Stimulated activated CD4-positive, alpha-beta T cell treated with anti-CD3 and anti-CD28 coated beads, Interleukin-4, amount 100 ng/mL, for 48 hours (primary cell): ENCODE measurements at regions not wholly inside any gene's neighbourhood (a gene's known extent, or its start where the extent isn't known, plus 50 kb on each side); places are given as distances from the start of the nearest gene placed in this dataset.
"Not testable (repeated sequence)": the region's sequence is repeated elsewhere in the genome, so short reads cannot be mapped to it uniquely, and the experiment has no call there.

ENCODE experiments used
- DNase-seq, 2 donors: peaks; one replicate each; pipeline ENCODE4 v3.0.0-alpha.2; 2020; ENCODE audit warnings: low read depth in 2 of 2

DNA sequence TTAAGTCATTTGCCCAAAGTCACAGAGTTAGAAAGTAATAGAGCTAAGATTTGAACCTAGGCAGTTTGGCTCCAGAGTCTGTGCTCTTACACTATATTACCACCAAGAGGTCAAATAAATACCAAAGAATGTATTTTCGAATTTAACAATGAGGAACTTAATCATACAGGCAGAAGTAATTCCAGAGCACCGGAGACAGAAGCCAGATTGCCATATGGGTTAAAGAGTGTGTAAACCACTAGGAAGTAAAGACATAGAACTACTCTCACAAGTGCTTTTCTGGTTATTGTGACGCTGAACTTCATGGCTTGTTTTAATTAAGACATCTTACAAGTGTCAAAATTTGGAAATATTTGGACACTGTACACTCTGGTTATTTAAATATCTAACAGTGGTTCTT lies 114.5 kb upstream of the NBPF19 start:
- not testable (repeated sequence) for DNase-seq

DNA sequence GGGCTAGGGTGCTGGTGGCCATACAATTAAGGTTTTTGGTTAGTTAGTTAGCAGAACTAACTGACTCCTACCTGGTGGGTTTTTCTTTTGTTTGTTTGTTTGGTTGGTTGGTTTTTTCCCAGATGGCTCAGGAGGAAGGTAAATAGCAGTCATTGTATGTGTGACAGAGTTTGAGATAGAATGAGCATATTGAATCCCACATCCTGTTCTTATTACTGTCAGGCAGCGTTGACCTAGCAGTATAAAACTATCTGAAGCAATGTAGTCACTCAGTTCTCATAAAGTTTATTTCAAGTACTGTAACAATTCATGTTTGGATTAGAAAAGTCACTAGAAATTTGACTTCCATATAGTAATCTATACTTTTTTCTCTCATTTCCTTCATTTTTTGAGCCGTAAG lies 113.5 kb upstream of the NBPF19 start:
- DNase-seq = not testable (repeated sequence)

DNA sequence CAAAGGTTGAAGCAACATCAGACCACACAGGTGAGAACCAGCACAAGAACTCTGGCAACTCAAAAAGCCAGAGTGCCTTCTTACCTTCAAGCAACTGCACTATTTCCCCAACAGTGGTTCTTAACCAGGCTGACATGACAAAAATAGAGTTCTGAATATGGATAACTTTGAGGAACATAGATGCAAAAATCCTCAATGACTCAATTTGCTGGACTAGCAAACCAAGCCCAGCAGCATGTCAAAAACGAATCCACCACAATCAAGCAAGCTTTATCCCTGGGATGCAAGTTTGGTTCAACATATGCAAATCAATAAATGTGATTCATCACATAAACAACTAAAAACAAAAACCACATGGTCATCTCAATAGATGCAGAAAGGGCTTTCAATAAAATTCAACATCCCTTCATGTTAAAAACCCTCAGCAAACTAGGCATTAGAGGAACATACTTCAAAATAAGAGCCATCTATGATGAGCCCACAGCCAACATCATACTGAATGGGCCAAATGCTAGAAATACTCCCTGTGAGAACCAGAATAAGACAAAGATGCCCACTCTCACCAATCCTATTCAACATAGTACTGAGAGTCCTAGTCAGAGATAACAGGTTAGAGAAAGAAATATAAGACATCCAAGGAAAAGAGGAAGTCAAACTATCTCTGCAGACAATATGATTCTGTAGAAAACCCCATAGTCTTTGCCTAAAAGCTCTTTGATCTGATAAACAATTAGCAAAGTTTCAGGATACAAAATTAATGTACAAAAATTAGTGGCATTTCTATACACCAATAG lies 110.5 kb upstream of the NBPF19 start:
- DNase-seq = not testable (repeated sequence)

DNA sequence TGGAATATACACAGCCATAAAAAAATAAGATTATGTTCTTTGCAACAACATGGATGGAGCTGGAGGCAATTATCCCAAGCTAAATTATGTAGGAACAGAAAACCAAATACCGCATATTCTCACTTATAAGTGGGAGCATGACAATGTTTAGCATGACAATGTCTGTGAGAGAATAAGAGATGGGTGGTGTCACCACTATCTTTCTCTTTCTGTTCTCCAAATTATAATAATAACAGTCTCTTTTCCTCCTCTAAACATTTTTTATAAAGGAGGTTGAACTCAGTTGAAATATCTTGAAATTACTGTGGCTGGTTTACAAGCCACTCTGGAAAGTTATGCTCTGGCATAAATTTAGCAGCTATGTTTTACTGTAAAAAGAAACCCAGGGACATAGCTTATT lies 108.4 kb upstream of the NBPF19 start:
- DNase-seq = not testable (repeated sequence)

DNA sequence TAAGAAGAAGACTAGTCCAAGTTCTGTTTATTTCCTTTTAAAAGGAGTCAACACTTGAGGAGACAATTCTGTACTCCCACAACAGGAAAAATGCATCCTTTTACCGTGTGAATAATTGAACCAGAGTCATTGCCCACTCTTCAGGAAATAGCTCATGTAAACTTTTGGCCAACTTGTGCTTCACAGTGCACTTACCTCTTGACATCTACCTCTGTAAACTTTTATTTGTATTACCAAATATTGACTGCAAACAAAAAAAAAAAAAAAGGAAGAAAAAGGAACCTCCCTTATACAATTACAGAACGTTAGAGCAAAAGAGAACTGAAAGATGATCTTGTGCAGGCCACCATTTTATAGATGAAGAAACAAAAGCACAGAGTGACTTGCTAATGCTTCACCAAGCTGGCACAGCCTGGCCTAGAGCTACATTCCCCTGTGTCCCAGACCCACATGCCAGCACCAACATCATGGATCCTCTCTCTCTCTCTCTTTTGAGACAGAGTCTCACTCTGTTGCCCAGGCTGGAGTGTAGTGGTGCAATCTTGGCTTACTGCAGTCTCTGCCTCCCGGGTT lies 107.3 kb upstream of the NBPF19 start:
- DNase-seq = not testable (repeated sequence)

GRCh38 chr1:149368337-149368736 lies 106.5 kb upstream of the NBPF19 start:
- not testable (repeated sequence) for DNase-seq

GRCh38 chr1:149369081-149369480 lies 105.8 kb upstream of the NBPF19 start:
- DNase-seq = not testable (repeated sequence)

DNA sequence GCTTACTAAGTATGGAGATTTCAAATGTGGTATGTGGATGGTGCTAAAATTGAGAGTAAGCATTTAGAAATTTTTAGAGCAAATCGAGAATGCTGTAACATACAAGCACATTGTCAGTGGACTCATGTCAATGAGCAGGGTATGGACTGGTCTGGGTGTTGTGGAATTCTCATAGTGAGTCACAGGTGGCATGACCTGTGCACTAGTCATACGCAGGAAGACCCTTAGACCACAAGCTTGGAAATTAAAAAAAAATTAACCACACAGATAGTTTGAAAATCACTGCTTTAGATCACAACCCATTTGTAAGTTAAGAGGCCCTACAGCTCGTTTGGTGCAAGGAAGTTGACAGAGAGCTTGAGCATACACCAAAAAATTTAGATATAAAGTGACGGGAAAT lies 102.9 kb upstream of the NBPF19 start:
- DNase-seq = not testable (repeated sequence)

DNA sequence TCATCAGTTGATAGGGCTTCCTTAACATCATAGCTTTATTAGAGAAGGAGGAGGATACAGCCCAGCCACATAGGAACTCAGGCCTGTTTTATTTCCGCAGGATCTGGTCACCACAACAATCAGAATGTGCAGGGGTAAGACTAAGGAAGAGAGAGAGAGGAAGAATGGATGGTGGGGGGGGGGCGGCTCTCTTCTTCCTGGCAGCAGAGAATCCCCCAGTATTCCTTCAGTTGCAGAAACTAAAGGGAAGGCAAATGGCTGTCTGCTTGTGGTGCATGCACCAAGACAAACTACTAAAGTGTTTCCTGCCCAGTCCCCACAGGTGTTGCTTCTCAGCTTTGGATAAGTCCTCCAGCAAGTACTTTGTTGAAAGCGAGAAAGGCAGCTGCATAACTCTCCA lies 96.4 kb upstream of the NBPF19 start:
- DNase-seq = not testable (repeated sequence)

DNA sequence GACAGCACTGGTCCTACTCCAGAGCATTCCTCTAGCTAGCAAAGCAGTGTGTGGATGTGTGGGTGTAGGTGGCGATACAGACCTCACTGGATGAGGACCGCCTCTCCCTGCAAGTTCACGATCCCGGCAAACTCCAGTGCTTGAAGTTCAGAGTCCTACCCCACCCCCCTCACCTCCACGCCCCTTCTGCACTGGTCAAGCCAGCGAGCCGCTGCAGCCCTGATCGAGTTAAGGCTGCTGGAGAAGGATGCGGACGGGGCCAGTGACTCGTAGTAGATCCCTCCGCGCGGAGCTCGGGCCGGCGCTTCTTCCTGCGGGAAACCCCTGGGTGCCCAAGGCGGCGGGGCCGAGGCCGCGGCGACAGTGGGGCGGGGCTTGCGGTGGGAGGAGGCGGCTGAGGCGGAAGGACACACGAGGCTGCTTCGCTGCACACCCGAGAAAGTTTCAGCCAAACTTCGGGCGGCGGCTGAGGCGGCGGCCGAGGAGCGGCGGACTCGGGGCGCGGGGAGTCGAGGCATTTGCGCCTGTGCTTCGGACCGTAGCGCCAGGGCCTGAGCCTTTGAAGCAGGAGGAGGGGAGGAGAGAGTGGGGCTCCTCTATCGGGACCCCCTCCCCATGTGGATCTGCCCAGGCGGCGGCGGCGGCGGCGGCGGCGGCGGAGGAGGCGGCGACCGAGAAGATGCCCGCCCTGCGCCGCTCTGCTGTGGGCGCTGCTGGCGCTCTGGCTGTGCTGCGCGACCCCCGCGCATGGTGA lies 84.5 kb upstream of the NBPF19 start:
- peak; percentile 28 to 43 for DNase-seq

GRCh38 chr1:149390931-149391330 lies 83.9 kb upstream of the NBPF19 start:
- not testable (repeated sequence) for DNase-seq

GRCh38 chr1:149395802-149396201 lies 79.0 kb upstream of the NBPF19 start:
- peak; percentile 9 to 26 for DNase-seq

DNA sequence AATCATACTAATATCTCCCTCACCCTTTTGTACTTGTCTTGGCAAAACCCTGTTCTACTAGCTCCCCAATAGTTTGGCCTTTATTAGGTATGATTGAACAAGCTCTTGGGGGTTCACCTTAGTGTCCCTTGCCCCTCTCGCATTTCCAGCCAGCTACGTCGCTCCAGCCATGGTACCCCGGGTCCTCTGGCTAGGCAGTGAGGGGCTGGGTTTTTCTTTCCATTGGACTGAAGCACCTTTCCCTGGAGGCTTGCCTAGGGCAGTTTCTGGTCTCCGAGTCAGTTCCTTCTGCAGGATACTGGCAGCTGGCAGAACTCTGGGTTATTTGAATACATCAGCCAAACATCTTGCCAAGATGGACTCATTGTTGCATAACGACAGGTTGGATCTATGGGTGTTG lies 76.3 kb upstream of the NBPF19 start:
- DNase-seq = not testable (repeated sequence)

DNA sequence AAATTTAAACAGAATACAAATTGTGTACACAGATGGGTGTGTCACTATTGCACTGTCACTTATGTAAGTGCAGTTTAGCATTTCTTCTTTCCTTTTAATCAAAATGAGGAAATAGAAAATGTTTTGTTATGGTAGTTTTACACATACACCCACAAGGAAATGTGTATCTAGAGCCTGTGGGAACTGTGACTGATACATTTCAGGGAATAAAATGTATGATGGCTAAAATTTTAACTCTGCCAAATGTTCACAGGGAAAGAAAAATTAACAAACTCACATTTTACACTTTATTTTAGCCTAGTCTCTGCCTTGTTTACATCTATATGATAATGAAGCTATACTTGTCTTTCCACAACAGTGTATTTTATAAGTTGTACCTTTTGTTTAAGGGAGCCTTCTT lies 66.4 kb upstream of the NBPF19 start:
- not testable (repeated sequence) for DNase-seq

DNA sequence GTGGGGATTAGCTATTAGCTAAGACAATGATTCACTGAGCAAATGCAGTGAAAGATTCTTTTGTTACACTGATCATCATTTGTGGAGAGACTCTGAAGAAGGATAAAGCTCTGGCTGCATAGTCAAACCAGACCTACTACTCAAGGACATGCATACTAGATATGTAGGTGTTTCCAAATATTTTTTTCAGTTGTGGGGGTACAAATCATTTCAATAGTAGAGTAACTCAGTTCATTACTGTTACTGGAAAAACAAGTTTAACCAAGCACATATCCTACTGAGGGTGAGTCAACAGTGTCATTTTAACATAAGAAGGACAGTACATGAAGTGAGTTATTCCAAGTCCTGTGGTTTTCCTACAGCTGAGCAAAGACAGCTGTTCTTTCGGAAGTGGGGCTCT lies 59.5 kb upstream of the NBPF19 start:
- not testable (repeated sequence) for DNase-seq

DNA sequence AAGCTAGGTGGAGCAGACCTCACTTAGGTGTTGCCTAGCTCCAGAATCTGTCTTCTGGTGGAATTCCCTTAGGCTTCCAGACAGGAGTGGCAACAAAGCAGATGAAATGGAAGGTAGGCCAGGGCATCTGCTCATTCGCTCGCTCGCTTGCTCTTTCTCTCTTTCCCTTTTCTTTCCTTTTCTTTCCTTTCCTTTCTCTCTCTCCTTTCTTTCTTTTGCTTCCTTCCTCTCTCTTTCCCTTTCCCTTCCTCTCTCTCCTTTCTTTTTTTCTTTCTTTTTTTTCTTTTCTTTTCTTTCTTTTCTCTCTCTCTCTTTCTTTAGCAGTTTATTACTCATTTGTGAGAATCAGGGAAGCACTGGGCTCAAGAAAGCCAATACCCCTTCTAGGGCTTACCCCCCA lies 56.1 kb upstream of the NBPF19 start:
- DNase-seq = not testable (repeated sequence)

DNA sequence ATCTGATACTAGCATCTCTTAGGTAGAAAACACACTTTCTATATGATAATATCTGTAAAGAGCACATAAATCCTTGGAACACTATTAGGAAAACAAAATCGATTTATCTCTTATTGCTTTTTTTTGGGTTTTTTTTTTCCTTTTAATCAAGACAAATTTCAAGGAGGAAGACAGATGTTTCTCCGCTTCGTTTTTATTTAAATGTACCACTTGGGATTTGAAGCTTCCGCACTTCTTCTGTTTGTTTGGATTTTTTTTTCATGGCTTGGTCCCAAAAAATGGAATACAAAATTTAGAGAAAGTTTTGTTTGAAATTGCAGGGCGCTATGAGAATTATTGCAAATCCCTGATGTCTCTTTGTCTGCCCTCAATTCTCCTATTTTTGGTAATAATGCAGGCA lies 51.7 kb upstream of the NBPF19 start:
- not testable (repeated sequence) for DNase-seq
